B cell (primary cell): ENCODE measurements at regions not wholly inside any gene's neighbourhood (a gene's known extent, or its start where the extent isn't known, plus 50 kb on each side); places are given as distances from the start of the nearest gene placed in this dataset.

Experiments used
- ATAC-seq: fragments of 200-7000 bp; cut with Tn5 transposase; one replicate; pipeline ENCODE4 v1.10.0; 2021; ENCODE audit warnings: low read depth, mild to moderate bottlenecking, moderate number of reproducible peaks, moderate library complexity
- CTCF ChIA-PET: fragments of 350-600 bp; sonication (Branson Sonifier 250); formaldehyde crosslinking; loops from one replicate; lab custom pipeline; 2021; ENCODE audit warnings: antibody characterized with exemption, inconsistent platforms; lab: Charles Lee
- POLR2A ChIA-PET: fragments of 350-600 bp; sonication (Branson Sonifier 250); formaldehyde crosslinking; loops from one replicate; lab custom pipeline; 2021; ENCODE audit warnings: antibody characterized with exemption; lab: Charles Lee
- DNase-seq: peaks from one replicate; pipeline ENCODE4 v3.0.0; 2013
- H2AFZ ChIP-seq: 2 replicates; pipeline ENCODE4 v1.6.1; 2012; ENCODE audit warnings: mild to moderate bottlenecking, low read depth, low read length; ENCODE audit not compliant: insufficient read depth, poor library complexity, severe bottlenecking
- H3K27ac ChIP-seq, 2 donors: 1 replicate in 1 of 2; 2 replicates in 1 of 2; pipeline ENCODE4 v1.5.1; 2012 to 2013; ENCODE audit warnings: low read length in 2 of 2, mild to moderate bottlenecking in 2 of 2, moderate library complexity in 1 of 2
- H3K27me3 ChIP-seq, 4 experiments: fragments of 200-600 bp in 1 of 4; sonication (generic) in 1 of 4; replicated peaks in 1 of 4; 1 replicate in 2 of 4; 2 replicates in 2 of 4; pipeline versions ENCODE4 v1.6.1 to v1.7.0; 2013 to 2016; ENCODE audit warnings: low read length in 3 of 4, mild to moderate bottlenecking in 2 of 4, mixed read lengths in 1 of 4, moderate library complexity in 1 of 4; ENCODE audit not compliant: insufficient read depth in 4 of 4, control insufficient read depth in 3 of 4; ENCODE audit errors: control extremely low read depth in 1 of 4
- H3K36me3 ChIP-seq, 2 experiments: replicated peaks in 1 of 2; 1 replicate in 1 of 2; 2 replicates in 1 of 2; pipeline versions ENCODE4 v1.6.1 to v1.7.1; 2013; ENCODE audit warnings: low read length in 1 of 2; ENCODE audit not compliant: insufficient read depth in 2 of 2, control insufficient read depth in 1 of 2; ENCODE audit errors: control extremely low read depth in 1 of 2, extremely low read depth in 1 of 2
- H3K4me1 ChIP-seq, 2 donors: fragments of 200-600 bp in 1 of 2; sonication (generic) in 1 of 2; 1 replicate in 1 of 2; 2 replicates in 1 of 2; pipeline versions ENCODE4 v1.5.1 to v1.6.1; 2013 to 2017; ENCODE audit warnings: low read length in 2 of 2; ENCODE audit not compliant: control insufficient read depth in 2 of 2, insufficient read depth in 2 of 2
- H3K4me2 ChIP-seq: replicated peaks from 2 replicates; pipeline ENCODE3; 2012; ENCODE audit warnings: mild to moderate bottlenecking, low read depth, low read length; ENCODE audit not compliant: poor library complexity, severe bottlenecking
- H3K4me3 ChIP-seq, 5 experiments: fragments of 200-600 bp in 1 of 5; sonication (generic) in 1 of 5; 1 replicate in 3 of 5; 2 replicates in 2 of 5; pipeline versions ENCODE4 v1.5.1 to v1.7.0; 2011 to 2016; ENCODE audit warnings: low read length in 4 of 5, mild to moderate bottlenecking in 4 of 5, low read depth in 2 of 5, control low read depth in 1 of 5, moderate library complexity in 1 of 5; ENCODE audit not compliant: insufficient read depth in 1 of 5; ENCODE audit errors: control extremely low read depth in 1 of 5, extremely low read depth in 1 of 5
- H3K79me2 ChIP-seq: fragments of 200-600 bp; sonication (generic); one replicate; pipeline ENCODE4 v1.6.0; 2016; ENCODE audit warnings: low read length; ENCODE audit not compliant: control insufficient read depth, insufficient read depth
- H3K9ac ChIP-seq: fragments of 200-600 bp; sonication (generic); 2 replicates; pipeline ENCODE4 v1.6.1; 2017; ENCODE audit warnings: mild to moderate bottlenecking, low read length, moderate library complexity
- H3K9me3 ChIP-seq, 3 donors: one replicate each; pipeline versions ENCODE4 v1.6.1 to v1.7.1; 2013; ENCODE audit warnings: low read length in 2 of 3; ENCODE audit not compliant: control insufficient read depth in 2 of 3, insufficient read depth in 1 of 3; ENCODE audit errors: control extremely low read depth in 1 of 3
- H4K20me1 ChIP-seq: 2 replicates; pipeline ENCODE4 v1.6.0; 2012; ENCODE audit warnings: mild to moderate bottlenecking, low read length; ENCODE audit not compliant: insufficient read depth, control insufficient read depth, poor library complexity, severe bottlenecking
- H3K27ac Mint-ChIP-seq: one replicate; pipeline ENCODE4 v1.8.0; 2021; ENCODE audit warnings: mixed read lengths
- H3K27me3 Mint-ChIP-seq: one replicate; pipeline ENCODE4 v1.8.0; 2021; ENCODE audit warnings: mixed read lengths
- H3K4me1 Mint-ChIP-seq: one replicate; pipeline ENCODE4 v1.8.0; 2021; ENCODE audit warnings: mixed read lengths
- H3K4me3 Mint-ChIP-seq: one replicate; pipeline ENCODE4 v1.8.0; 2021; ENCODE audit warnings: mixed read lengths
- H3K9me3 Mint-ChIP-seq: one replicate; pipeline ENCODE4 v1.8.0; 2022; ENCODE audit warnings: mixed read lengths; ENCODE audit not compliant: insufficient read depth
- EZH2 ChIP-seq: IDR thresholded peaks from 2 replicates; pipeline ENCODE4 v1.6.1; 2012; ENCODE audit warnings: borderline replicate concordance, low read depth, mild to moderate bottlenecking, moderate library complexity, low read length; ENCODE audit not compliant: insufficient read depth, poor library complexity, severe bottlenecking
- WGBS: methylation state at CpG from one replicate; pipeline ENCODE4 v1.1.5; 2013; ENCODE audit warnings: missing lambda C conversion rate; ENCODE audit not compliant: insufficient coverage; 5-methylcytosine and 5-hydroxymethylcytosine counted together
- intact Hi-C: fragments of 100-400 bp; cut with micrococcal nuclease; formaldehyde crosslinking; loops from one replicate; pipeline ENCODE4 v1.10.0; 2022
- TF ChIP-seq, protein P1 (sequence below): fragments of 200-600 bp; IDR thresholded peaks from one replicate; pipeline ENCODE4 v1.8.0; 2022; ENCODE audit warnings: antibody characterized with exemption, mild to moderate bottlenecking

DNA sequence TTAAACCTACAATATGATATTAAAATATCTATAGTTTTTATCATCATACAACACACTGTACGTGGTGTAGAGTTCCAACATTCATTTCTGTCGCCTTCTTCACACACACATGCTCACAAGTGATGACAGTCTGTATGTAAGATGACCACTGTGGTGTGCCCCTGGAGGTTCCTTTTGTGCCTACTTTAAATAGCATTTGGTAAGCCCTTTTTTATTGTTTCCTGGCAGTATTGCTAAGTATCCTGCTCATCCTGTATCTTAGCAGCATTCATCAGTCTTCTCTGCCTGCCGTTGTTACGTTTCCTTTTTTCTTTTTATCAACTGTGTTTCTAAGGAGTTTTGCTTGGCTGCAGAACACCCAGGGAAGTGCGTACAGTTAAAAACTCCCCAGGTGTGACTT, 231.4 kb downstream of the CHRM3 start:
- H3K9me3 ChIP-seq = no peaks in the 10 kb centered on the region

DNA sequence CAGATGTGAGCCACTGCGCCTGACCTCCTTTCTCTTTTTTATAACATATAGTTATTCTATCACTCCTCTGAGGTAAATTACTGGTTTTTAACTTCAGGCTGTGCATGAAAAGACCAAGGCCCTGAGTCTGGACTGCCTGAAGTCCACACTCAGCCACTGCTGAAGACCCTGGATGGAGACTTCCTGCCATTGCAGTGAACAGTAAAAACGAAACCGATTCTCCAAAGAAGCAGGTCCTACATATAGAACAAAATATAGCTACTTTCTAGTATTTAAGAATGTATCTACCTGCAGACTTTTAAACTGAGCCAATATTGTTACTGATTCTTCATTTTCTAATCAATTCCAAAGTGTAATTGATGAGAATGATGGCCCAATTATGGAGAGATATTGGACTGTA, 232.8 kb downstream of the CHRM3 start:
- no peak overlapping the region for H3K27ac Mint-ChIP-seq
- H3K4me2 ChIP-seq = no peak overlapping the region
- no peak for DNase-seq
- WGBS = no CpG with 5 or more reads among the region's 3 CpGs
- H4K20me1 ChIP-seq = no peaks in the 10 kb centered on the region
- no peak overlapping the region for H3K4me3 Mint-ChIP-seq
- H3K9me3 ChIP-seq = no peaks in the 10 kb centered on the region
- TF ChIP-seq, protein P1, sequence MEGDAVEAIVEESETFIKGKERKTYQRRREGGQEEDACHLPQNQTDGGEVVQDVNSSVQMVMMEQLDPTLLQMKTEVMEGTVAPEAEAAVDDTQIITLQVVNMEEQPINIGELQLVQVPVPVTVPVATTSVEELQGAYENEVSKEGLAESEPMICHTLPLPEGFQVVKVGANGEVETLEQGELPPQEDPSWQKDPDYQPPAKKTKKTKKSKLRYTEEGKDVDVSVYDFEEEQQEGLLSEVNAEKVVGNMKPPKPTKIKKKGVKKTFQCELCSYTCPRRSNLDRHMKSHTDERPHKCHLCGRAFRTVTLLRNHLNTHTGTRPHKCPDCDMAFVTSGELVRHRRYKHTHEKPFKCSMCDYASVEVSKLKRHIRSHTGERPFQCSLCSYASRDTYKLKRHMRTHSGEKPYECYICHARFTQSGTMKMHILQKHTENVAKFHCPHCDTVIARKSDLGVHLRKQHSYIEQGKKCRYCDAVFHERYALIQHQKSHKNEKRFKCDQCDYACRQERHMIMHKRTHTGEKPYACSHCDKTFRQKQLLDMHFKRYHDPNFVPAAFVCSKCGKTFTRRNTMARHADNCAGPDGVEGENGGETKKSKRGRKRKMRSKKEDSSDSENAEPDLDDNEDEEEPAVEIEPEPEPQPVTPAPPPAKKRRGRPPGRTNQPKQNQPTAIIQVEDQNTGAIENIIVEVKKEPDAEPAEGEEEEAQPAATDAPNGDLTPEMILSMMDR = no peak
- peaks cover 4% of the 10 kb centered on the region for H3K9me3 Mint-ChIP-seq
- H3K27ac ChIP-seq = no peak overlapping the region
- H3K27me3 ChIP-seq = no peaks in the 10 kb centered on the region
- no peaks in the 10 kb centered on the region for H3K27me3 Mint-ChIP-seq
- H3K4me3 ChIP-seq = no peak overlapping the region
- no peaks in the 10 kb centered on the region for H3K4me1 ChIP-seq
- no peak overlapping the region for H3K9ac ChIP-seq
- no peak overlapping the region for H2AFZ ChIP-seq
- POLR2A ChIA-PET = no interaction called here
- intact Hi-C loops = no loop called here
- no peak for ATAC-seq
- H3K79me2 ChIP-seq = no peaks in the 10 kb centered on the region
- H3K36me3 ChIP-seq = no peaks in the 10 kb centered on the region
- CTCF ChIA-PET = no interaction called here
- H3K4me1 Mint-ChIP-seq = no peaks in the 10 kb centered on the region

More for the DNA sequence above, 231.4 kb downstream of the CHRM3 start:
- H2AFZ ChIP-seq = no peak overlapping the region
- Mint-ChIP-seq H3K4me3 (no peak overlapping the region), H3K27me3 (no peaks in the 10 kb centered on the region), H3K4me1 (no peaks in the 10 kb centered on the region), H3K9me3 (peaks cover 4% of the 10 kb centered on the region), H3K27ac (no peak overlapping the region)
- ChIA-PET POLR2A (no interaction called here), CTCF (no interaction called here)
- no peaks in the 10 kb centered on the region for H3K79me2 ChIP-seq
- H4K20me1 ChIP-seq = no peaks in the 10 kb centered on the region
- TF ChIP-seq, protein P1 = no peak
- TF ChIP-seq EZH2 = no peak
- no peaks in the 10 kb centered on the region for H3K36me3 ChIP-seq
- WGBS = 86% methylated on average over 1 of the region's 5 CpGs
- no peak for DNase-seq
- no peak overlapping the region for H3K4me3 ChIP-seq
- H3K4me1 ChIP-seq = no peaks in the 10 kb centered on the region
- H3K9ac ChIP-seq = no peak overlapping the region
- intact Hi-C loops = no loop called here
- no peak overlapping the region for H3K27ac ChIP-seq
- H3K4me2 ChIP-seq = no peak overlapping the region
- no peak for ATAC-seq
- no peaks in the 10 kb centered on the region for H3K27me3 ChIP-seq
